ENCODE measurements at regions not wholly inside any gene's neighbourhood (a gene's known extent, or its start where the extent isn't known, plus 50 kb on each side); places are given as distances from the start of the nearest gene placed in this dataset.
A peak's percentile ranks its signal among the peaks of the same experiment; 100 is the strongest.

DNA sequence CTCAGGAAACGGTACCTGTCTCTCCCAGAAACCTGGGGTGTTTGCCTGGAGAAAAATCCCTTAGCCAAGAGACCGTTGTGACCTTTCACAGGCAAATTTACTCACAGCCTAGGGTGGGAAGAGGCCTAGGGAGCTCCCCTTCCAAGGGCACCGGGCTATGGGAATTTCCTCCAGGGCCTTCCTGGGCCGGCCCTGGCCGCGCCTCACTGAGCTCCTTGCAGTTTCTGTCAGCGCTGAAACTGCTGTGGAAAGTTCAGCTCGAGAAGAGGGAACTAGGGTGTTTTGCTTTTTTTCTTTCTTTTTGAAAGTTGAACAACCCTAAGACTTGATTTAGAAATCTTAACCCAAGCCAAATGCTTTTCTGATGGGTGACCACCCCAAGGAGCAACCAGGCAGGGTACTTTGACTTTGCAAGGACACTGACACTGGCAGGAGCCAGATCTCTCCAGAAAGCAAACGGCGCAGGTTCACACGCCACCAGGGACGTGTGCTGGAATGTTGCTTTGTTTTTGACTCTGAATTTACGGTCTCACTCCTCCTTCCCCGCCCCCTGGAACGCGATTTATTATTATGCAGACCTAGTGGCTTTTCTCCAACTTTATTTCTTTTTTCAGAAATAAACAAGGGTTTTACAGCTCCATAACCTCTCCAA is 229.6 kb upstream of the JUN start:
- intact Hi-C loops (cut with DNase I; ENCODE audit: low total_unique reads) = no loop called here
- 8 to 13% methylated on average over 16 of the region's 16 CpGs for WGBS, 2 donors
- DNase-seq (ENCODE audit: low spot score in 2 of 2) = peak; percentile 43 to 88
- H3K4me3 ChIP-seq (ENCODE audit: low read depth, poor library complexity, severe bottlenecking) = no peak overlapping the region
- TF ChIP-seq, protein P1, sequence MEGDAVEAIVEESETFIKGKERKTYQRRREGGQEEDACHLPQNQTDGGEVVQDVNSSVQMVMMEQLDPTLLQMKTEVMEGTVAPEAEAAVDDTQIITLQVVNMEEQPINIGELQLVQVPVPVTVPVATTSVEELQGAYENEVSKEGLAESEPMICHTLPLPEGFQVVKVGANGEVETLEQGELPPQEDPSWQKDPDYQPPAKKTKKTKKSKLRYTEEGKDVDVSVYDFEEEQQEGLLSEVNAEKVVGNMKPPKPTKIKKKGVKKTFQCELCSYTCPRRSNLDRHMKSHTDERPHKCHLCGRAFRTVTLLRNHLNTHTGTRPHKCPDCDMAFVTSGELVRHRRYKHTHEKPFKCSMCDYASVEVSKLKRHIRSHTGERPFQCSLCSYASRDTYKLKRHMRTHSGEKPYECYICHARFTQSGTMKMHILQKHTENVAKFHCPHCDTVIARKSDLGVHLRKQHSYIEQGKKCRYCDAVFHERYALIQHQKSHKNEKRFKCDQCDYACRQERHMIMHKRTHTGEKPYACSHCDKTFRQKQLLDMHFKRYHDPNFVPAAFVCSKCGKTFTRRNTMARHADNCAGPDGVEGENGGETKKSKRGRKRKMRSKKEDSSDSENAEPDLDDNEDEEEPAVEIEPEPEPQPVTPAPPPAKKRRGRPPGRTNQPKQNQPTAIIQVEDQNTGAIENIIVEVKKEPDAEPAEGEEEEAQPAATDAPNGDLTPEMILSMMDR (IDR thresholded peaks at IDR 0.05) = no peak
- no peak for TF ChIP-seq POLR2A (IDR thresholded peaks at IDR 0.05)

DNA sequence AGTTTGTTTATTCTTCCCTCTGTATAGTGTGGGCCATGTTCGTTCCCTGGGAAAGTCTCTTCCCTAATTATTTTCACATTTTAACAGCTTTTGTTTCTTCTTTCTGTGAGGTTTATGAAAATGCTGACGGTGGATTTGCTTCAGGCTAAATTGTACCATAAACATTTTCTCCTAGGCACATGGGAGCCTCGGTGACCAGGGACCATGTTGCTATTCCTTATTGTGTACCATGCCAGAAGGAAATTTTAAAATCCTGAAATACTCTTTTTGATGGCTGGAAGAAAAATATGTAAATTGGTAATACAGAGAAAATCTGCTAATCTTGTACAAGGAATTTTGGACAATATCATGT is 230.1 kb upstream of the JUN start:
- no peak overlapping the region for H3K4me3 ChIP-seq (ENCODE audit: low read depth, poor library complexity, severe bottlenecking)
- TF ChIP-seq POLR2A (IDR thresholded peaks at IDR 0.05) = no peak
- no peak for DNase-seq (ENCODE audit: low spot score in 2 of 2)
- WGBS, 2 donors = 23% methylated on average over 3 of the region's 3 CpGs
- intact Hi-C loops (cut with DNase I; ENCODE audit: low total_unique reads) = no loop called here

DNA sequence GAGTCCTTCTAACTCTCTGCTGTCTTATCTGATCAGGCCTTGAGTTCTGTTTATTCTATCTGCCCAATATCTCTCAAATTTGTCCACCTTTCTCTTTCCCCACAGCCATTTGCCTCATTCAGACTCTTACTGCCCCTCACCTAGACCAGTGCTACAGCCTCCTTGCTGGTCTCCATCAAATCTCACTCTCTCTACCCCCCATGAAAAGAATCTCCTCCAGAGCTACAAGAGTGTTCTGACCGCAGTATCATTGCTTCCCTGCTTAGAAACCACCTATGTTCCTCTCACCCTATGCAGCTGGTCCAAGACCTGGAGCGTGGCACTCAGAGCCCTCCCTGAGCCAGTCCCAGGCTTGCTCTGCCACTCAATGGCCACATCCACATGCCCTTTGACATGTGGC is 231.0 kb upstream of the JUN start:
- TF ChIP-seq POLR2A (IDR thresholded peaks at IDR 0.05) = no peak
- TF ChIP-seq, protein P1 (IDR thresholded peaks at IDR 0.05) = no peak
- WGBS, 2 donors = 97 to 100% methylated on average over 2 of the region's 2 CpGs
- no peak overlapping the region for H3K4me3 ChIP-seq (ENCODE audit: low read depth, poor library complexity, severe bottlenecking)
- intact Hi-C loops (cut with DNase I; ENCODE audit: low total_unique reads) = no loop called here
- DNase-seq (ENCODE audit: low spot score in 2 of 2) = no peak

DNA sequence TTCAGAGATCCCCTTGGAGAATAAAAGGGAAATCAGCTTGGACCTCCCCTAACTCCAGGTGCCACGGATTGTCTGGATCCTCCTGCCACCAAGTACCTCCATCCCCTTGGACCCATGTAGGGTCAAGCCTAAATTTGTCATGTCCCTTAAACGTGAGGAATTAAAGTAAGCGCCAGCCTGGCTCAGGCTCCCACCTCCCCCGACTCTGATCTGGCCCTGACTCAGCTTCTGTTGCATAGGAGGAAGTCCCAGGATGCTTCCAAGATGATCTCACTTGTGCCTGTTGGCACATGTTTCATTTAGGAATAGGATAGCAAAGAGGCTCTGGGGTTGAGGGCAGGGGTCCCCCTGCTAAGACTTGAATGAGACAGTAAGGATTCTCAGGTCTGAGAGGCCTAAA is 231.9 kb upstream of the JUN start:
- intact Hi-C loops (cut with DNase I; ENCODE audit: low total_unique reads) = no loop called here
- no peak overlapping the region for H3K4me3 ChIP-seq (ENCODE audit: low read depth, poor library complexity, severe bottlenecking)
- TF ChIP-seq, protein P1 (IDR thresholded peaks at IDR 0.05) = no peak
- DNase-seq (ENCODE audit: low spot score in 2 of 2) = no peak
- WGBS, 2 donors = 34 to 59% methylated on average over 4 of the region's 4 CpGs

DNA sequence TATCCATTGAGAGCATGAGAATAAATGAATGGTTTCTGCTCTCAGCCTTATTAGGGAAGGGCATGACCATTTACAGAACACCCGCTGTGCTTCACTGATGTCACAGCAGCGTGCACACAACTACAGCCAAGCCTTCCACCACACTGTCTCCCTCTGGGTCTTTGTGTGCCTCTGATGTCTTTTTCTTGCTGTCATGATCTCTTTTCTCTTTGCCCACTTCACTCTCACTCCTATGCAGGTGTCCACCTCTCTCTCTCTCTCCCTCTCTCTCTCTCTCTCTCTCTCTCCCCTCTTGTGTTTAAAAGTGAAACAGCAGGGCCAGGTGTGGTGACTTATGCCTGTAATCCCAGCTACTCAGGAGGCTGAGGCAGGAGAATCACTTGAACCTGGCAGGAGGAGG is 232.5 kb upstream of the JUN start:
- no peak overlapping the region for H3K4me3 ChIP-seq (ENCODE audit: low read depth, poor library complexity, severe bottlenecking)
- DNase-seq (ENCODE audit: low spot score in 2 of 2) = no peak
- TF ChIP-seq, protein P1 (IDR thresholded peaks at IDR 0.05) = no peak
- no peak for TF ChIP-seq POLR2A (IDR thresholded peaks at IDR 0.05)
- intact Hi-C loops (cut with DNase I; ENCODE audit: low total_unique reads) = no loop called here
- 88 to 97% methylated on average over 2 of the region's 2 CpGs for WGBS, 2 donors

DNA sequence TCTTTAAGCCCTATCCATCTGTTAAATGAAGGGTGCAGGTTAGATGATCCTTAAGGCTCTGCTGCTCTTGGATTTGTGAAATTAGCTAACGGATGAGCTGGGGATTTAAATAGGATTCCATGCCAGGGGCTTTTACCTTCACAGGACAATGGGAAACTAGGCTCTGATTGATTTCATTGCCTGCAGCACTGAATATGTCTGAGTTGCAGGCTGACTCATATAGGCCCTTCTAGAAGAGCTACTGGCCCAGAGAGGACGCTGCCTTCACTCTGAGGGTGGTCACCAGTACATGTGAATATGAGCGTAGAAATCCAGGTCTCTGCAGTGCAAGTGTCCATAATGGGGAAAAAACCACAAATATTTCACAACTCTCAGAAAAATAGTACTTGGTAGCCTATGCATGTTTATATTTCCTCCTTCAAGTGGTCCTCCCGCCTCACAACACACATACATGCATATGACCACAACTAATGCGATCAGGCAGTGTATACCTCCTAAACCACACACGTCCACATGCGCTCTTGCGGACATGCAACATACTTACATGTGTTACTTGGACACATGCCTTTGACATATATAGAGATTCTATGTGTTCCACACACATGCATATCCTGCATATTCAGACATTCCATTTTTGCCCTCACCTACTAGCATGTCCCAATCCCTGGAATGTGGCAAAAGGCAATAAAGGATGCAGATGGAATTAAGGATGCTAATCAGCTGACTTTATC is 233.8 kb upstream of the JUN start:
- TF ChIP-seq, protein P1 (IDR thresholded peaks at IDR 0.05) = no peak
- no peak for TF ChIP-seq POLR2A (IDR thresholded peaks at IDR 0.05)
- no peak overlapping the region for H3K4me3 ChIP-seq (ENCODE audit: low read depth, poor library complexity, severe bottlenecking)
- WGBS, 2 donors = 63 to 87% methylated on average over 8 of the region's 8 CpGs
- intact Hi-C loops (cut with DNase I; ENCODE audit: low total_unique reads) = no loop called here
- no peak for DNase-seq (ENCODE audit: low spot score in 2 of 2)

Data from lower leg skin (tissue), 4 donors.